ENCODE measurements at regions not wholly inside any gene's neighbourhood (a gene's known extent, or its start where the extent isn't known, plus 50 kb on each side); places are given as distances from the start of the nearest gene placed in this dataset.

GRCh38 chr11:41716862-41717261 is 257.4 kb upstream of the LRRC4C start:
- TF ChIP-seq YY1 (IDR thresholded peaks at IDR 0.05; ENCODE audit: low read depth) (no peak), TAF1 (IDR thresholded peaks at IDR 0.05; ENCODE audit: low read depth) (no peak), CEBPB (IDR thresholded peaks at IDR 0.05) (no peak), FOXM1 (IDR thresholded peaks at IDR 0.05; ENCODE audit: borderline replicate concordance, low read depth) (no peak), ZBTB7A (IDR thresholded peaks at IDR 0.05; ENCODE audit: low read depth) (no peak), CREB1 (IDR thresholded peaks at IDR 0.05; ENCODE audit: low read depth) (no peak), NFIC (IDR thresholded peaks at IDR 0.05) (no peak), EP300 (IDR thresholded peaks at IDR 0.05; ENCODE audit: borderline replicate concordance) (no peak), TCF12 (IDR thresholded peaks at IDR 0.05; ENCODE audit: low read depth) (no peak)
- TF ChIP-seq, protein P1, sequence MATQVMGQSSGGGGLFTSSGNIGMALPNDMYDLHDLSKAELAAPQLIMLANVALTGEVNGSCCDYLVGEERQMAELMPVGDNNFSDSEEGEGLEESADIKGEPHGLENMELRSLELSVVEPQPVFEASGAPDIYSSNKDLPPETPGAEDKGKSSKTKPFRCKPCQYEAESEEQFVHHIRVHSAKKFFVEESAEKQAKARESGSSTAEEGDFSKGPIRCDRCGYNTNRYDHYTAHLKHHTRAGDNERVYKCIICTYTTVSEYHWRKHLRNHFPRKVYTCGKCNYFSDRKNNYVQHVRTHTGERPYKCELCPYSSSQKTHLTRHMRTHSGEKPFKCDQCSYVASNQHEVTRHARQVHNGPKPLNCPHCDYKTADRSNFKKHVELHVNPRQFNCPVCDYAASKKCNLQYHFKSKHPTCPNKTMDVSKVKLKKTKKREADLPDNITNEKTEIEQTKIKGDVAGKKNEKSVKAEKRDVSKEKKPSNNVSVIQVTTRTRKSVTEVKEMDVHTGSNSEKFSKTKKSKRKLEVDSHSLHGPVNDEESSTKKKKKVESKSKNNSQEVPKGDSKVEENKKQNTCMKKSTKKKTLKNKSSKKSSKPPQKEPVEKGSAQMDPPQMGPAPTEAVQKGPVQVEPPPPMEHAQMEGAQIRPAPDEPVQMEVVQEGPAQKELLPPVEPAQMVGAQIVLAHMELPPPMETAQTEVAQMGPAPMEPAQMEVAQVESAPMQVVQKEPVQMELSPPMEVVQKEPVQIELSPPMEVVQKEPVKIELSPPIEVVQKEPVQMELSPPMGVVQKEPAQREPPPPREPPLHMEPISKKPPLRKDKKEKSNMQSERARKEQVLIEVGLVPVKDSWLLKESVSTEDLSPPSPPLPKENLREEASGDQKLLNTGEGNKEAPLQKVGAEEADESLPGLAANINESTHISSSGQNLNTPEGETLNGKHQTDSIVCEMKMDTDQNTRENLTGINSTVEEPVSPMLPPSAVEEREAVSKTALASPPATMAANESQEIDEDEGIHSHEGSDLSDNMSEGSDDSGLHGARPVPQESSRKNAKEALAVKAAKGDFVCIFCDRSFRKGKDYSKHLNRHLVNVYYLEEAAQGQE (IDR thresholded peaks at IDR 0.05; ENCODE audit: low read depth): no peak
- TF ChIP-seq, protein P2, sequence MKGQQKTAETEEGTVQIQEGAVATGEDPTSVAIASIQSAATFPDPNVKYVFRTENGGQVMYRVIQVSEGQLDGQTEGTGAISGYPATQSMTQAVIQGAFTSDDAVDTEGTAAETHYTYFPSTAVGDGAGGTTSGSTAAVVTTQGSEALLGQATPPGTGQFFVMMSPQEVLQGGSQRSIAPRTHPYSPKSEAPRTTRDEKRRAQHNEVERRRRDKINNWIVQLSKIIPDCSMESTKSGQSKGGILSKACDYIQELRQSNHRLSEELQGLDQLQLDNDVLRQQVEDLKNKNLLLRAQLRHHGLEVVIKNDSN (IDR thresholded peaks at IDR 0.05): no peak

DNA sequence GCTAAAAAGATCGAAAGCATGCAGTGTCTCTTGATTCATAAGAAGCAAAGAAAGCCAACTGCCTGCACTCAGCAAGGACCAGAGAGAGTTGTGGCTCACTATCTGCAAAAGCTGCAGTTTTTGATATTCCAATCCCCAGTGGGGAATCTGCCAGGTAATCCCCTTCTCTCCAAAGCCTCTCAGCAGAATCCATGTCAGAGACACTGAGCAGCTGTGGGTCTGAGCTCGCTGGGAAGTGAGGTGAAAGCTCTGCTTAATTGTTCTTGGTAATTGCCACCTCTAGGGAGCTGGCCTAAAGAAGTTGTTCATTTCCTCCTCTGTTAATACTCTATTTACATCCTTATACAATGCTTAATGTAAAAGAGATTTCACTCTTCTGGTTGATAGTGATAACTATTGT is 261.3 kb upstream of the LRRC4C start:
- no peak for TF ChIP-seq TAF1 (IDR thresholded peaks at IDR 0.05; ENCODE audit: low read depth)
- no peak for TF ChIP-seq TCF12 (IDR thresholded peaks at IDR 0.05; ENCODE audit: low read depth)
- no peak for TF ChIP-seq EP300 (IDR thresholded peaks at IDR 0.05; ENCODE audit: borderline replicate concordance)
- no peak for TF ChIP-seq MAX (IDR thresholded peaks at IDR 0.05)
- TF ChIP-seq EGR1 (IDR thresholded peaks at IDR 0.05): no peak

DNA sequence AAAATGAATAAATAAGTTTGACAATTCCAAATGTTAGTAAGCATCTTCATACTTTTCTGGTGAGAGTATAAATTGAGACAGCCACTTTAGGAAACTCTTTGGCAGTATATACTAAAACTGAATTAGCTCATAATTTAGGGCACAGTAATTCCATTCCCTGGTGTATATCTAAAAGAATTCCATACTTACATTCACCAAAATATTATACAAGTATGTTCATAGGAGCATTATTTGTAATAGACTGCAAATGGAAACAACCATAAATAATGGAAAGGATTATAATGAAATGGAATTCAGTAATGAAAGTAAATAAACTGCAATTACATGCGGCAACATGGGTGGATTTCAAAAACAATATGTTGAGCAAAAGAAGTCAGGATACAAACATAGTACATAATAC is 315.8 kb upstream of the LRRC4C start:
- TF ChIP-seq, protein P2 (IDR thresholded peaks at IDR 0.05): no peak
- no peak for TF ChIP-seq EGR1 (IDR thresholded peaks at IDR 0.05)
- TF ChIP-seq ZBTB7A (IDR thresholded peaks at IDR 0.05; ENCODE audit: low read depth): no peak
- TF ChIP-seq FOXM1 (IDR thresholded peaks at IDR 0.05; ENCODE audit: borderline replicate concordance, low read depth): no peak
- TF ChIP-seq CREB1 (IDR thresholded peaks at IDR 0.05; ENCODE audit: low read depth): no peak
- TF ChIP-seq TAF1 (IDR thresholded peaks at IDR 0.05; ENCODE audit: low read depth): no peak
- no peak for TF ChIP-seq TEAD4 (IDR thresholded peaks at IDR 0.05)
- TF ChIP-seq, protein P1 (IDR thresholded peaks at IDR 0.05; ENCODE audit: low read depth): no peak

DNA sequence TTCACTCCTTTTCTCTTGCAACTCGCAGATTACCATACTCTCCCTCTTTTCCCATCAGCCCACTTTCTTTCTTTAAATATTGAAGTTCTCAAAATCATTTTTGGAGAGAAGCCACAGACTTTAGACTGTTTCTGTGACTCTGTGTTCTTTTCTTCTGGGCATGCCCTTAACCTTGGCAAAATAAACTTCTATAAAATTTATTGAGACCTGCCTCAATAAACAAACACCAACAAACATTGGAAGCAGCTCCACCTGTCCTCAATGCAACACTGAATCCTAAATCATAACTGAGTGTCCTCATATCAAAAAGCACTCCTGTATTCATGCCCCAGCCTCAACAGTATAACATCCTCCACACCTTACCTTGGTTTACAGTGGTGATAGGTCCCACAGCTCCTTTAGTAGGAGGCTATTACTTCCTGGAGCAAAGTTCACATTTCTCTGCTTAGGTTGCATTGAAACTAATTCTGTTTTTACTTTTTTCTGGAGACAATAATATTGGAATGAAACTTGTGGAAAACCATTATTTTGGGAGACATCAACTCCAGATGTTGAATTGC is 320.0 kb upstream of the LRRC4C start:
- TF ChIP-seq FOXM1 (IDR thresholded peaks at IDR 0.05; ENCODE audit: borderline replicate concordance, low read depth): no peak
- TF ChIP-seq TCF12 (IDR thresholded peaks at IDR 0.05; ENCODE audit: low read depth): no peak

DNA sequence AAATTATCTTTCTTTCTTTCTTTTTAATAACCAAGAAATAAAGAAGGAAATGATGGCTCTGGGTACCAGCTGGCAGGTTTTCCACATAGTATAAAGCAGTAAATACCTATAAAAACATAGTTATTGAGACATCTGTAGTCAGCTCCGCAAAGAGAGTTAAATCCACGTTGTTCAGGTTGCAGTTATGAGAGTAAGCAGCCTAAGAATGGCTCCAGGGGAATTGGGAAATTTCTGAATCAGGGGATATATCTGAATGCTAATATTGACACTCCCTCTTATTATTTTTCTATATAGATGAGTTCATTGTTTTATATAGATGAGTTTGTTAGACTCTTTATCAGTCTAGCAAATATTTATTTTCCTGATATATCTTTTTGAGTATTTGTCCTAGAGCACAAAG is 322.0 kb upstream of the LRRC4C start:
- TF ChIP-seq TEAD4 (IDR thresholded peaks at IDR 0.05) (no peak), TAF1 (IDR thresholded peaks at IDR 0.05; ENCODE audit: low read depth) (no peak), EGR1 (IDR thresholded peaks at IDR 0.05) (no peak), RAD21 (IDR thresholded peaks at IDR 0.05; ENCODE audit: low read depth) (no peak), YY1 (IDR thresholded peaks at IDR 0.05; ENCODE audit: low read depth) (no peak), NFIC (IDR thresholded peaks at IDR 0.05) (no peak)
- TF ChIP-seq, protein P1 (IDR thresholded peaks at IDR 0.05; ENCODE audit: low read depth): no peak
